WTC11 (cell line): ENCODE measurements at regions not wholly inside any gene's neighbourhood (a gene's known extent, or its start where the extent isn't known, plus 50 kb on each side); places are given as distances from the start of the nearest gene placed in this dataset.

ENCODE experiments used
- AR ChIP-seq: fragments of 250-450 bp; sonication (Bioruptor Pico); IDR thresholded peaks from 2 replicates; pipeline ENCODE4 v1.9.0; 2021; ENCODE audit warnings: mild to moderate bottlenecking
- ELF4 ChIP-seq: sonication (generic); formaldehyde crosslinking; IDR thresholded peaks from 2 replicates; pipeline ENCODE4 v1.8.1; 2022; ENCODE audit warnings: low read depth, mild to moderate bottlenecking, moderate library complexity, missing genetic modification reagents
- TF ChIP-seq, protein P1 (sequence below): sonication (generic); formaldehyde crosslinking; IDR thresholded peaks from 2 replicates; pipeline ENCODE4 v1.8.0; 2022; ENCODE audit warnings: mild to moderate bottlenecking, missing genetic modification reagents
- TF ChIP-seq, protein P2 (sequence below): sonication (generic); formaldehyde crosslinking; IDR thresholded peaks from 2 replicates; pipeline ENCODE4 v1.8.0; 2022; ENCODE audit warnings: mild to moderate bottlenecking, missing genetic modification reagents
- TF ChIP-seq, protein P3 (sequence below): fragments of 200-600 bp; IDR thresholded peaks from 2 replicates; pipeline ENCODE4 v1.8.0; 2022; ENCODE audit warnings: antibody characterized with exemption

- TF ChIP-seq ELF4 (CRISPR knock-in tag) (no peak), AR (no peak)
- TF ChIP-seq, protein P1, sequence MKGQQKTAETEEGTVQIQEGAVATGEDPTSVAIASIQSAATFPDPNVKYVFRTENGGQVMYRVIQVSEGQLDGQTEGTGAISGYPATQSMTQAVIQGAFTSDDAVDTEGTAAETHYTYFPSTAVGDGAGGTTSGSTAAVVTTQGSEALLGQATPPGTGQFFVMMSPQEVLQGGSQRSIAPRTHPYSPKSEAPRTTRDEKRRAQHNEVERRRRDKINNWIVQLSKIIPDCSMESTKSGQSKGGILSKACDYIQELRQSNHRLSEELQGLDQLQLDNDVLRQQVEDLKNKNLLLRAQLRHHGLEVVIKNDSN (CRISPR knock-in tag), result no peak
- TF ChIP-seq, protein P2, sequence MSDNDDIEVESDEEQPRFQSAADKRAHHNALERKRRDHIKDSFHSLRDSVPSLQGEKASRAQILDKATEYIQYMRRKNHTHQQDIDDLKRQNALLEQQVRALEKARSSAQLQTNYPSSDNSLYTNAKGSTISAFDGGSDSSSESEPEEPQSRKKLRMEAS (CRISPR knock-in tag), result no peak
- TF ChIP-seq, protein P3, sequence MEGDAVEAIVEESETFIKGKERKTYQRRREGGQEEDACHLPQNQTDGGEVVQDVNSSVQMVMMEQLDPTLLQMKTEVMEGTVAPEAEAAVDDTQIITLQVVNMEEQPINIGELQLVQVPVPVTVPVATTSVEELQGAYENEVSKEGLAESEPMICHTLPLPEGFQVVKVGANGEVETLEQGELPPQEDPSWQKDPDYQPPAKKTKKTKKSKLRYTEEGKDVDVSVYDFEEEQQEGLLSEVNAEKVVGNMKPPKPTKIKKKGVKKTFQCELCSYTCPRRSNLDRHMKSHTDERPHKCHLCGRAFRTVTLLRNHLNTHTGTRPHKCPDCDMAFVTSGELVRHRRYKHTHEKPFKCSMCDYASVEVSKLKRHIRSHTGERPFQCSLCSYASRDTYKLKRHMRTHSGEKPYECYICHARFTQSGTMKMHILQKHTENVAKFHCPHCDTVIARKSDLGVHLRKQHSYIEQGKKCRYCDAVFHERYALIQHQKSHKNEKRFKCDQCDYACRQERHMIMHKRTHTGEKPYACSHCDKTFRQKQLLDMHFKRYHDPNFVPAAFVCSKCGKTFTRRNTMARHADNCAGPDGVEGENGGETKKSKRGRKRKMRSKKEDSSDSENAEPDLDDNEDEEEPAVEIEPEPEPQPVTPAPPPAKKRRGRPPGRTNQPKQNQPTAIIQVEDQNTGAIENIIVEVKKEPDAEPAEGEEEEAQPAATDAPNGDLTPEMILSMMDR, result no peak
Measured at GRCh38 chr10:121379013-121379412, 219.2 kb downstream of the FGFR2 start.
